ENCODE measurements at regions not wholly inside any gene's neighbourhood (a gene's known extent, or its start where the extent isn't known, plus 50 kb on each side); places are given as distances from the start of the nearest gene placed in this dataset.

- DNase-seq, result no peak
These were observed 175.3 kb downstream of the QDPR start for GRCh38 chr4:17336524-17336961.

GRCh38 chr4:17336069-17336468 lies 175.8 kb downstream of the QDPR start:
- DNase-seq, result no peak

- no peak for DNase-seq
These were observed 176.5 kb downstream of the QDPR start for GRCh38 chr4:17335371-17335770.

GRCh38 chr4:17332478-17332877 lies 179.4 kb downstream of the QDPR start:
- no peak for DNase-seq

DNA sequence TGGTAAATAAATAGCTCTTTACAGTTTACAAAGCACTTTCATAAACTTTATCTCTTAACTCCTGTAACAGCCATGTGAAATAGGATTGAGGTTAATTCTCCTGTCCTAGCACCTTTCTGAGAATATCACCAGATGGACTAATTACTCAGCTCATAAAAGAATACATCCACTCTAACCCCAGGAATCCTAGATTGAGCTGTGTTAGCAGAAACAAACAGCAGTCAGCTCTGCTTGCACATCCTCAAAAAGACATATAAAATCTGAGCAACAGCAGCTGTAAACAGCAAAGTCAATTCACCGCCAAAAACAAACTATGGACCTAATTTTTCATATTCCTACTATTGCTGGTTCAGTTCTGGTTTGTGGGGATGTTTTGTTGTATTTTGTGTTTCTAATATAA lies 182.8 kb downstream of the QDPR start:
- peak in 1 of 3 donors; percentile 70 for DNase-seq

GRCh38 chr4:17328141-17328815 lies 183.6 kb downstream of the QDPR start:
- peak in 2 of 3 donors; percentile 52 to 82 for DNase-seq

GRCh38 chr4:17327591-17327990 lies 184.3 kb downstream of the QDPR start:
- peak in 2 of 3 donors; percentile 64 to 78 for DNase-seq

DNA sequence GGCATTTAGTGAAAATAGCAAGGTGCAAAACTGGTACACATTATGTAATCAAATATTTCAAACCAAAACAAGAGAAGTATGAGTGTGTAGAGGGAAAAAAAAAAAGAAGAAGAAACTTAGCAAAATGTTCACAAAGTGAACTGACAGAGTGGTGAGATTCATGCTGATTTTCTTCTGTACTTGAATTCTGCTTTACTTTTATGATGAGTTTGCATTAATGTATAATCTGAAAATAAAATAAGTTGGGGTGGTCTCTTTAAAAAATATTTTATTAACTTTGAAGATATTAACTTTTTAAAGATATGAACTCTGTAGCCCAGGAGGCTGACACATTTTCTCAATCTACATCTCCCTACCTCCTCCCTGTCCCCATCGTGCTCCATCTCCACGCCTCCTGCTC lies 185.1 kb downstream of the QDPR start:
- DNase-seq, result no peak

- no peak for DNase-seq
These were observed 186.8 kb downstream of the QDPR start for GRCh38 chr4:17325098-17325497.

DNA sequence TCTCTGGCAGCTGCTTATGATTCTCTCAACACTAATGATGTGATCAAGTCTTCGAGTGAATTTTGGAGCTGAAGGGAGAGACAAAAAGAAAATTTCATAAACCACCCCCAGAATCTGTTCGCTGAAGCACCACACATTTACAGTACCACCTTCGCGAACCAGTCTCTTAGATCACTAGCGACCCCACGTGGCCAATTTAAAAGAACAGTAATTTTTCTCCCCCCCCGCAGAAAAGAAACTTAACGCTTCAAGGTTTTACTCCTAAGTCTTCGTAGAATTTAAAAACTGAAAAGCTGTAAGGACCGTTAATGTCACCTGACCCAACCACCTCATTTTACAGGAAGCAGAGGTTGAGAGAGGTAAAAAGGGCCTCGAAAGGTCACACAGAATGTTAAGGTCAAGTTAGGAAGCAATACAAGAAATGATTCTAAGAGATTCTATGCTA lies 187.5 kb downstream of the QDPR start:
- DNase-seq, result peak in 2 of 3 donors; percentile 76 to 81

- peak in 2 of 3 donors; percentile 10 to 57 for DNase-seq
These were observed 188.1 kb downstream of the QDPR start for GRCh38 chr4:17323554-17324385.

DNA sequence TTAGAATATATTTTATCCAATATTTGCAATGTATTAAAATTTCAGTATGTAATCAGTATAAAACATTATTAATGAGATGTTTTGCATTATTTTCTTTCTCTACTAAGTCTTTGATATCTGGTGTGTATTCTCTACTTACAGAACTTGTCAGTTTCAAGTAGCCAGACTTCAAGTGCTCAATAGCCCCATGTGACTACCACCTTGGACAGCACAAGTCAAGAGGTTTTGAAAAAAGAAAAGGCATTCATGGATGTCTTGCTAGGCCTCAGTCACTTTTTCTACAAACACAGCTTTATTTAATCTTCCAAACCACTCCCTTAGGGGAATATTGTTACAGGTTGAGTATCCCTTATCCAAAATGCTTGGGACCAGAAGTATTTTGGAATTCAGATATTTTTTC lies 189.4 kb downstream of the QDPR start:
- no peak for DNase-seq

GRCh38 chr4:17320046-17320445 lies 191.8 kb downstream of the QDPR start:
- no peak for DNase-seq

DNA sequence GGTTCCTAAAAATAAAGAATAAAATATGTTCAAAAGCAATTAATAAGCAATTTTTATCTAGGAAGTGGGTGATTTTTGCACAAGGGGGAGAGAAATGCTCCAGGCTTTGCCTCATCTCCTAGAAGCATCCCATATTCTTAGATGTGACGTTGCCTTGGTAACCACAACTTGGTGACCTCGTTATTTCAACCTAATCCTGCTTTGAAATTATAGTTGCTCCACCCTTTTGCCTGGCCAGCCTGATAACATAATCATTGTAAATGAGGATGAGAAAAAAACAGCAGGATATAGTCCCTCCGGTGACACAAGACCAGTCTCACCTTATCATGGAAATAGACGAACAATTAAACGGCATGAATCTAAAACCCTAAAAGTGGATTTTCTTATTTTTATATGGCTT lies 194.4 kb downstream of the QDPR start:
- no peak for DNase-seq

GRCh38 chr4:17316566-17316965 lies 195.3 kb downstream of the QDPR start:
- no peak for DNase-seq

- DNase-seq, result no peak
These were observed 196.4 kb downstream of the QDPR start for GRCh38 chr4:17315459-17315858.

GRCh38 chr4:17313194-17313593 lies 198.7 kb downstream of the QDPR start:
- DNase-seq, result no peak

DNA sequence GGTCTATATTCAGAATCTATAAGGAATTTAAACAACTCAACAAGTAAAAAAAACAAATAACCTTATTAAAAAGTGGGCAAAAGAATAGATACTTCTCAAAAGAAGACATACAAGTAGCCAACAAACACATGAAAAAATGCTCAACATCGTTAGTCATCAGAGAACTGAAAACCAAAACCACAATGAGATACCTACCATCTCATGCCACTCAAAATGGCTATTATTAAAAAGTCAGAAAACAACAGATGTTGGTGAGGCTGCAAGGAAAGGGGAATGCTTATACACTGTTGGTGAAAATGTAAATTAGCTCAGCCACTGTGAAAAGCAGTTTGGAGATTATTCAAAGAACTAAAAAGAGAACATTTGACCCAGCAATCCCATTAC lies 201.6 kb downstream of the QDPR start:
- no peak for DNase-seq

- DNase-seq, result no peak
These were observed 202.2 kb downstream of the QDPR start for GRCh38 chr4:17309567-17310268.

DNA sequence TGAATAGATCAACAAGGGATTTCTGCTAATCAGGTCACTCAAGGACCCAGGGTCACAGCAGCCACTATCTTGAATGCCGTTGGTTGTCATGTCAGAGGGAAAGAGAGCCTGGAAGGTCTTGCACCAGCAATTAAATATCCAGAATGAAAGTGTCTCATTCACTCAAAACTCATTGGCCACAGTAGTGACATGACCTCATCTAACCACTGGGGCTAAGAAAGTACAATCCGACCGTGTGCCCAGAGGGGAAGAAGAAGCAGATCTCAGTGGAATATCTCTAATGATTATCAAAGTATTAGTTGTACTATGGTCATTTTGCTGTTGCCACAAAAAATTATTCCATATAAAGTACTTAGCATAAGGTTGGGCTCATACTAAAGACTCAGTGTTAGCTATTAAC lies 210.0 kb downstream of the QDPR start:
- no peak for DNase-seq

DNA sequence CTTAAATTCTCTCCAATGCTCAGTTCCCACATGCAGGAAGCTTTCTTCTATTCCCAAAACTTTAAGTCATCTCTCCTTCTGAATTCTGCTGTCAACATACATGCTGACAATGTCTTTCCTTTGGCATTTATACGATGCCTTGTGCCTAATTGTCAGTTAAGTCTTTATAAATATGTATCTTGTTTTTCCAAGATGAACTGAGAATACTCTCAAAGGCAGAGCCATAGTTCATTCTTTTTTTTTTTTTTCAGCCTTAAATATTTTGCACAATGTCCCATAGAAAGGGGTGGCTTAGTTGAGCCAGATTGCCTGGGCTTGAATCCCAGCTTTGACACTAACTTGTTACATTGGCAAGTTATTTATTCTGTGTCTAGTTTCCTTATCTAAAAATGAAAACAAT lies 210.6 kb downstream of the QDPR start:
- no peak for DNase-seq

All from muscle of back (tissue), 3 donors.